ENCODE measurements at regions not wholly inside any gene's neighbourhood (a gene's known extent, or its start where the extent isn't known, plus 50 kb on each side); places are given as distances from the start of the nearest gene placed in this dataset.

GRCh38 chr2:198441246-198441645, 636.9 kb downstream of the PLCL1 start:
- TF ChIP-seq EZH2phosphoT487 (IDR thresholded peaks at IDR 0.05; ENCODE audit: insufficient read depth, low read depth) (no peak), EZH2 (IDR thresholded peaks at IDR 0.05; ENCODE audit: insufficient read depth, poor library complexity, severe bottlenecking) (no peak)
